HG03558 (cell line): ENCODE measurements at regions not wholly inside any gene's neighbourhood (a gene's known extent, or its start where the extent isn't known, plus 50 kb on each side); places are given as distances from the start of the nearest gene placed in this dataset.

Experiments
- ATAC-seq: cut with Tn5 transposase; IDR thresholded peaks from one replicate; pipeline ENCODE4 v1.9.1; 2021; ENCODE audit warnings: moderate number of reproducible peaks; ENCODE audit not compliant: unreplicated experiment; ENCODE audit errors: extremely low read depth

- ATAC-seq, result no peak
Observed at GRCh38 chr3:155029941-155030340, 50.2 kb upstream of the MME start.

DNA sequence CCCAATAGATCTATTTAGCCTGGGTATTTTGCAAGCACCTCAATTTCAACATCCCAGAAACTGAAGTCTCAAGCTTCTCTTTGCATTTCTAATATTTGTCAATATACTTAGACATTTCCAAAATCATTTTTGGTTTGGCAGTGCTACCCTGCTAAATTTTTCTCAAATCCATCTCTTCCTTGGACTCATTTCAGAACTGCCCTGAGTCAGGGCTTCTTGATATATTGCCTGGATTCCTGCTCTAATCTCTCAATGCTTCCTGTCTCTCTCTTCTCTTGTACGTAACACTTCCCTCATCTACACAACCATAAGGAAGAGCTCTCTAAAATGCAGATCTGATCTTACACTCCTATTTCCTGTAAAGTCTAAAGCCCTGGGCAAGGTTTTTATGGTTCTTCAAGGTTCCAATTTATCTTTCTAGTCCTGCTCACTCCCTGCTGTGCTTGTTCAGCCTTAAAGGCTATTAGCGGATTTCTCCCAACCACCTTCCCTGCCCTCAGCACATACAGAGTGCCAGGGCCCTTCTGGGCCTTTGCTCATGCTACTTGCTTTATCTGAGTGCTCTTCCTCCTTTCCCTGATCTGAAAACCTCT is 53.0 kb upstream of the MME start:
- ATAC-seq, result no peak

DNA sequence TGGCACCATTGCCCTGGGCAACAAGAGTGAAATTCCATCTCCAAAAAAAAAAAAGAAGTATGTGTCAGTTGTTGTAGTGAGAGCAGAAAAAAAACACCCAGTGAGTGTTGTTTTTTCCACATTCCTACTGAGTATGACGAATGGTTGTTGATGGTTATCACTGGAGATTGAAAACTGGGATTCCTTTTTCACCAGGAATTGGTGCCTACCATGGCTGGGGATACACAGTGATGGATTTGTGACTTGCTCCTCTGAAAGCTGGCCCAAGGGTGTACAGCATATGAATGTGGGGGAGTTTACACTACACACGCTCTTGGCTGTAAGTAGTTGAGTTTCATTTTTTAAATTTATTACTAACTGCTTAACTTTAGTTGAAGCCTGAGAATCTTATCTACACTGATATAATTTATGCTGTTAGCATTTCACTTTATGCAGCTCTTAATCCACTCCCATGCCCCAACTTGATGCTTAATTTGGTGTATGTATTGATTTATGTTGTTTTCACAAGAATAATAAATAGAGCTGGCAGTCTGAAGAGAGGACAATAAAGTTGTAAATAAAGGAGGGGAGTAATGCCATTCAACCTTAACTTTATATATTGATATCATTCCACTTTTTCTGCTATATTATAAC is 56.0 kb upstream of the MME start:
- no peak for ATAC-seq

GRCh38 chr3:155022896-155023295 is 57.2 kb upstream of the MME start:
- ATAC-seq, result no peak

DNA sequence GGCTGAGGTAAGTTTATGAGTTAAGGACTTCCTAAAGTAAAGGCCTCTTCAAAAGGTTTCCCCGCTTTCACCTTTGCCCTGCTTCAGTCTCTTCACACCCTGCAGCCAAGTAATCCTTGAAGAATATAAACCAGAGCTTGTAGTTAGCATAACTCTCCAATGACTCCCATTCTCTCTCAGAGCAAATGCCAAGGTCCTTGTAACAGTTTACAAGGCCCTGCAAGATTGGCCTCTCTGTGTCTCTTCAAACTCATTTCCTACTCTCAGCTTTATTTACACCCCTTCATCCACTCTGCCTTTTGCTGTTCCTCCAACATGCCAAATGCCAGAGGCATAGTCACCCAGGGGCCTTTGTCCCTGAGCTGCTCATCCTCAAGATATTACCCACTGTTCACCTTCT is 60.5 kb upstream of the MME start:
- ATAC-seq, result no peak

GRCh38 chr3:155018621-155019330 is 61.3 kb upstream of the MME start:
- ATAC-seq, result no peak

GRCh38 chr3:155015776-155016436 is 64.2 kb upstream of the MME start:
- no peak for ATAC-seq

- ATAC-seq, result no peak
Observed at GRCh38 chr3:155014953-155015352, 65.2 kb upstream of the MME start.

DNA sequence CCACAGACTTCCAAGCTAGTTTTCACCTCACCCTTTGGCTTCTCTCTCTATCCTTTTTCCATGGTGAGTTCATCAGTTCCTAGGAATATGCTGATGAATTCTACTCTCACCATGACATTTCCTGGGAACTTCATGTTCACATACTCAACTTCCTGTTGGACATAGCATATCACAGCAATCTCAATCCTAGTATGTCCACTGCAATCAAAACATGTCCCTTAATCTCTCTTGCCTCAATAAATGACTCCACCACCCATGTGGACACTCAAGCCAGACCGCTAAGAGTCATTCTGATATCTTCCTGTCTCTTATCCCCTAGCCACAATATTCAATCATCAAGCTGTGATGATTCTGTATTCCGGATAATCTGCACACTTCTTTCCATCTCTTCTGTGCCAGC is 66.7 kb upstream of the MME start:
- no peak for ATAC-seq

DNA sequence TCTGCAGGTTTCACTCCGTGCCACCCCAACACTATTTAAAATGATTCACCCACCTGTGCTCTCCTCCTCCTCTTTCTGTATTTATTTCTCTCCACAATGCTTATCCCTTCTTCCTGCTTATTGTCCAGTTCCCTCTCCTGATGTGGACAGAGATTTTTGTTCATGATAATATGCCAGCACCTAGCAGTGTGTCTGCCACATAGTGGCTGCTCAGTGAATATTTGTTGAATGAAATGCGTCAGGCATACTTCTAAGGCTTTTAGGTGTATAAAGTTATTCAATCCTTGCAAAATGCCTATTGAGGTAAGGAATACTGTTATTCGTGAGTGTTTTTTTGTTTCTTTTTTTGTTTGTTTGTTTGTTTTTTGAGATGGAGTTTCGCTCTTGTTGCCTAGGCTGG is 67.5 kb upstream of the MME start:
- no peak for ATAC-seq

GRCh38 chr3:155010416-155010815 is 69.7 kb upstream of the MME start:
- no peak for ATAC-seq

DNA sequence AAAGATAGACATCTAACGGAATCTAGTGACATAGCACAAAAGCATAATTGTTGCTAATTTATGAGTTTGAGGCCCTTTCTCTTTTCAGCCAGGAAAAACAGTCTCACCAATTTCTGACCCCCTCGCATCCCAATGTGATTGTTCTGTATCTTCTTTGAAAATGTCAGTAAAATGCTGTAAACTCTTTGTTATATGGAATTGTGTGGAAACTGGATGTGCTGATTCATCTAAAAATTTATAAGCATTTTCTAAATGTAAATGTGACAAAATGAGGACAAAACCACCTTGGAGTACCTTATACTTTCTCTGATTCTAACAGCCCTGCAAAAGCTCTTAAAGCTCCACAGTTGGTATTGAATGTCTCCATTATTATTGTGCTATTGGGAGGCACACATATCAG is 70.9 kb upstream of the MME start:
- ATAC-seq, result no peak

GRCh38 chr3:155007729-155008128 is 72.4 kb upstream of the MME start:
- ATAC-seq, result no peak

- ATAC-seq, result no peak
Observed at GRCh38 chr3:155001289-155002010, 78.7 kb upstream of the MME start.

GRCh38 chr3:154992655-154993054 is 87.5 kb upstream of the MME start:
- no peak for ATAC-seq

GRCh38 chr3:154990543-154990942 is 89.6 kb upstream of the MME start:
- no peak for ATAC-seq

DNA sequence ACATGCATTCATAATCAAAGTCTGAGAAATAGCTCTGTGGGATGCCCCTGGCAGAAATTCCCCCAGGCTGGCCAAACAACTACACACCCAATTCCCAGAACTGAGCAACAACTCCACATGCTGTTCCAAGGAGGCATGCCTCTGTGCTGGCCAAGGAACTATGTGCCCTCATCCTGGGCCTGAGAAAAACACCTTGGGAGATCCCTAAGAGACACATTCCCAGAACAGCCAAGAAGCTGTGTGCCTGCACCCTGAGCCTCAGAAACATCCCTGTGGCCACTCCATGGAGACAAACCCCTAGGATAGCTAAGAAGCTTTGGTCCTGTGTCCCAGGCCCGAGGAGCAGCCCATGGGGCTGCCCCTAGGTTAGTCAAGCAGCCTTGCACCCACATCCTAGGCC is 92.3 kb upstream of the MME start:
- no peak for ATAC-seq

DNA sequence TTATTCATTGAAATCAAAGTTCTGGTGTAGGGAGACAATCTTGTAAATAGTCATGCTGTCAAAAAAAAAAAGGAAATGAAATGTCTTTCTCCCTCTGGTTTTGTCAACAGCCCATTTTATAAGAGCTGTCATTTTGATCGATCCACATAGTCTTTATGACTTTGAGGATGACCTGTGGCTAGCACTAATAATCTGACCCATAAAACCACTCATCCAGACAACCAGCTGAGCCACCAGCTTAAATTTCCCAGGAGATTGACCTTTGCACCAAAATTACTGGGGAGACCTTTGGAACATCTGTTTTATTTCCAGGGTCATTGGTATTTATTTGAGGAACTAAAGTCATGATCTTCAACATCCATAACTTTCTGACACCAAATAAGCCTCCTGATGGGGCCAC is 98.5 kb upstream of the MME start:
- ATAC-seq, result no peak

DNA sequence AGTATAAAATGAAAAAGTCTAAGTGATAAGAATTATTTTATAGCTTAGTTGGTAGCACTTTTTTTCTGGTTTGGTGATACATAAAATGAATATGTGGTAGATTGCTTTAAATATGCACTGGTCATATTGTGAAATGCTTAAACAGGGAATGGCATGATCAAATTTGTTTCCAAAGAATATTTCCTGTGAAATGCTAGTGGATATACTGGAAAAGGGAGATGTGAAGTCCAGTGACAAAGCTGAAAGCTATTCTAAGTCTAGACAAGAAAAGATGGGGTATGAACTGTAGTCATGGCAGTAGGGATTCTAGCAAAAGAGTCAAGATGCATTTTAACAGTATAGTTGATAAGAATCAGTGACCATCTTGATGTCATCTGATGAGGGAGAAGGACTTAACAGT is 98.9 kb upstream of the MME start:
- no peak for ATAC-seq

DNA sequence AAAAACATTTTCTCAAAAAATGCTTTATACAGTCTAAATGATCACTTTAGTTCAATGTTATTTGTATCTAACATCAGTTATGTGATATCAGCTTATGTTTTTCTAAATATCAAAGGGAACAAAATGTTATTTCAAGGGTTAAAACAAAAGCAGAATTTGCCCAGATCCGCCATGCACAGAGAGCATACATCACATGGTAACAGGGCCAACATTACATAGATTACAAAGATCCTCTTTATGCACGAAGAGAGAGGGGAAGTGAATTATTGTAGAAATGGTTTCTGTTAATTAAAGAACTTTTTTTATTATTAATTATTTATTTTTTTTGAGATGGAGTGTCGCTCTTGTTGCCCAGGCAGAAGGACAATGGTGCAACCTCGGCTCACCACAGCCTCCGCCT is 100.8 kb upstream of the MME start:
- ATAC-seq, result no peak

DNA sequence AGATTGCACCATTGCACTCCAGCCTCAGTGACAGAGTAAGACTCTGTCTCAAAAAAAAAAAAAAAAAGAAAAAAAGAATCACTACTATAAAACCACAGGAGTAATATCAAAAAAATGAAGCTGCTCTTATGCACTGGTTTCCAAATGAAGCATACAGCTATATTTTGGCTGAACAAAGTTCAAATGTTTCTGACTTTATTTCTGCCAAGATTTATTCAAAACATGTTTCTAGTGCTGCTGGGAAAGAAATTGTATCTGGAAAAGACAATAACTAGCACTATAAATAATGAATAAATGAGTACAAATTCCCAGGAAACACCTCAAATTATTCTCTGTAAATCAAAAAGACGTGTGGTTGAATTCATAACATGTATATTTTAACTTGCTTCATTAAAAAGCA is 102.5 kb upstream of the MME start:
- ATAC-seq, result no peak
